ENCODE measurements at regions not wholly inside any gene's neighbourhood (a gene's known extent, or its start where the extent isn't known, plus 50 kb on each side); places are given as distances from the start of the nearest gene placed in this dataset.

- Histone ChIP-seq H3K27ac (ENCODE audit: low read depth in 2 of 2, low read length in 1 of 2) (no peak overlapping the region), H4K20me1 (ENCODE audit: insufficient read depth) (no peaks in the 10 kb centered on the region), H3K9ac (no peak overlapping the region), H3F3A (replicated peaks; ENCODE audit: insufficient read depth) (no peaks in the 10 kb centered on the region), H3K9me3 (no peaks in the 10 kb centered on the region), H3K4me2 (no peak overlapping the region), H3K79me2 (ENCODE audit: insufficient read depth) (no peaks in the 10 kb centered on the region), H3K4me1 (ENCODE audit: control insufficient read depth in 1 of 2, insufficient read depth in 2 of 2, low read depth in 1 of 2, low read length in 1 of 2) (no peaks in the 10 kb centered on the region; a peak in 1 of 4 replicates), H3K27me3 (ENCODE audit: insufficient read depth) (peaks cover 18% of the 10 kb centered on the region), H2AFZ (ENCODE audit: low read depth) (no peak overlapping the region), H3K4me3 (ENCODE audit: low read depth in 2 of 2, low read length in 1 of 2) (no peak overlapping the region), H3K9me2 (no peaks in the 10 kb centered on the region), H3K36me3 (replicated peaks in 1 of 2; ENCODE audit: control insufficient read depth in 1 of 2, insufficient read depth in 2 of 2, low read length in 1 of 2) (no peaks in the 10 kb centered on the region)
- DNase-seq = no peak
- TF ChIP-seq TEAD4 (IDR thresholded peaks at IDR 0.05; ENCODE audit: borderline replicate concordance, insufficient read depth) = no peak
- no peak for TF ChIP-seq RXRA (IDR thresholded peaks at IDR 0.05; ENCODE audit: borderline replicate concordance, low read depth)
- no peak for TF ChIP-seq FOXM1 (IDR thresholded peaks at IDR 0.05; ENCODE audit: low read depth)
- POLR2A ChIA-PET = no interaction called here
- 24% methylated on average over 4 of the region's 4 CpGs for WGBS (ENCODE audit: low lambda C conversion rate)
- CTCF ChIA-PET = interaction anchor here (1.1 kb wide), 1 partner anchor 150 kb away, joined by 5 read pairs; no protein-coding TSS in a partner anchor
These were observed 60.4 kb downstream of the FOS start for GRCh38 chr14:75339059-75339458.

- no peaks in the 10 kb centered on the region for H3K4me1 ChIP-seq (ENCODE audit: control insufficient read depth in 1 of 2, insufficient read depth in 2 of 2, low read depth in 1 of 2, low read length in 1 of 2)
- WGBS (ENCODE audit: low lambda C conversion rate) = 51% methylated on average over 8 of the region's 8 CpGs
- no peak overlapping the region for H3K4me3 ChIP-seq (ENCODE audit: low read depth in 2 of 2, low read length in 1 of 2)
- H3F3A ChIP-seq (replicated peaks; ENCODE audit: insufficient read depth) = no peaks in the 10 kb centered on the region
- POLR2A ChIA-PET = no interaction called here
- TF ChIP-seq USF1 (IDR thresholded peaks at IDR 0.05; ENCODE audit: borderline replicate concordance, low read depth) = no peak
- TF ChIP-seq ELF1 (IDR thresholded peaks at IDR 0.05) = no peak
- no peak for TF ChIP-seq TCF12 (IDR thresholded peaks at IDR 0.05)
- no peak for TF ChIP-seq POLR2AphosphoS5 (IDR thresholded peaks at IDR 0.05; ENCODE audit: low read depth, low read length)
- no peak for TF ChIP-seq MXI1 (IDR thresholded peaks at IDR 0.05; ENCODE audit: low read depth, low read length)
- no peak for TF ChIP-seq ZBTB33 (IDR thresholded peaks at IDR 0.05; ENCODE audit: borderline replicate concordance, low read depth)
- TF ChIP-seq USF2 (IDR thresholded peaks at IDR 0.05; ENCODE audit: borderline replicate concordance, low read depth, low read length) = no peak
- no peak for TF ChIP-seq YY1 (IDR thresholded peaks at IDR 0.05; ENCODE audit: low read depth)
- no peak for TF ChIP-seq FOXJ3 (CRISPR knock-in tag; IDR thresholded peaks at IDR 0.05)
- TF ChIP-seq EZH2phosphoT487 (IDR thresholded peaks at IDR 0.05; ENCODE audit: borderline replicate concordance, low read depth) = no peak
- no peak for TF ChIP-seq PBX3 (IDR thresholded peaks at IDR 0.05)
- TF ChIP-seq FOXM1 (IDR thresholded peaks at IDR 0.05; ENCODE audit: low read depth) = no peak
- TF ChIP-seq EP300 (IDR thresholded peaks at IDR 0.05; ENCODE audit: borderline replicate concordance in 1 of 2, low read depth in 1 of 2, low read length in 1 of 2) = no peak
- TF ChIP-seq MEF2A (IDR thresholded peaks at IDR 0.05; ENCODE audit: borderline replicate concordance, low read depth) = no peak
- TF ChIP-seq SIN3A (IDR thresholded peaks at IDR 0.05; ENCODE audit: borderline replicate concordance, low read depth, low read length) = no peak
- no peak for TF ChIP-seq NRF1 (IDR thresholded peaks at IDR 0.05; ENCODE audit: low read depth, low read length)
- H3K9ac ChIP-seq = no peak overlapping the region
- H3K9me3 ChIP-seq = no peaks in the 10 kb centered on the region
- H2AFZ ChIP-seq (ENCODE audit: low read depth) = no peak overlapping the region
- no peaks in the 10 kb centered on the region for H3K9me2 ChIP-seq
- no peaks in the 10 kb centered on the region for H3K79me2 ChIP-seq (ENCODE audit: insufficient read depth)
- CTCF ChIA-PET = interaction anchor here (1.1 kb wide), 1 partner anchor 33 kb away, joined by 3 read pairs; no protein-coding TSS in a partner anchor
- H3K4me2 ChIP-seq = no peak overlapping the region
- no peaks in the 10 kb centered on the region for H4K20me1 ChIP-seq (ENCODE audit: insufficient read depth)
- peaks cover 18% of the 10 kb centered on the region for H3K27me3 ChIP-seq (ENCODE audit: insufficient read depth)
- no peaks in the 10 kb centered on the region for H3K36me3 ChIP-seq (replicated peaks in 1 of 2; ENCODE audit: control insufficient read depth in 1 of 2, insufficient read depth in 2 of 2, low read length in 1 of 2)
- DNase-seq = no peak
- H3K27ac ChIP-seq (ENCODE audit: low read depth in 2 of 2, low read length in 1 of 2) = no peak overlapping the region
These were observed 62.3 kb downstream of the FOS start for GRCh38 chr14:75340921-75341320.

All from SK-N-SH (cell line).